KBM-7 (cell line): ENCODE measurements at regions not wholly inside any gene's neighbourhood (a gene's known extent, or its start where the extent isn't known, plus 50 kb on each side); places are given as distances from the start of the nearest gene placed in this dataset.

Source experiments
- DNase-seq: peaks from one replicate; pipeline ENCODE4 v3.0.0-alpha.2; 2015
- in situ Hi-C: fragments of 300-500 bp; cut with MboI; formaldehyde crosslinking; loops from 2 replicates; pipeline ENCODE4 v1.14.3; 2020; ENCODE audit warnings: low sequenced_read_pairs, low pct_unique_long_range_greater_than_20kb, mixed read lengths

DNA sequence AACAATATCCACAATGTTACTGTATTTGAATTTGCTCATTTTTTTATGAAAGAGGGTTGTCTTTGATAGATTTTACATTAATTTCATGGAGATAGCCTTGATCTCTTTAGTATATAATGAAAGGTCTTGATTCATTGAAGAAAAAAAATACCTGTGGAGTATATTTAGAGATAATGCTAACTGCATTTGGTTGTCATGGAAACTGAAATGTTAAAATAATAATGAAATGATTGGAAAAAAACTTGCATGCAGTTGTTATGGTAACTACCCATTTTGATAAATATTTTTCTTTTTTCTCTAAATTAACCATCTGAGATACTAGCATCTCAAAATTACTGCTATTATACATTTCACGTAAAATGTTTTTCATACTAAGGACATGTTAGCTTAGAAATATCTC lies 712.7 kb upstream of the FAM98A start:
- in situ Hi-C loops = no loop called here
- no peak for DNase-seq

DNA sequence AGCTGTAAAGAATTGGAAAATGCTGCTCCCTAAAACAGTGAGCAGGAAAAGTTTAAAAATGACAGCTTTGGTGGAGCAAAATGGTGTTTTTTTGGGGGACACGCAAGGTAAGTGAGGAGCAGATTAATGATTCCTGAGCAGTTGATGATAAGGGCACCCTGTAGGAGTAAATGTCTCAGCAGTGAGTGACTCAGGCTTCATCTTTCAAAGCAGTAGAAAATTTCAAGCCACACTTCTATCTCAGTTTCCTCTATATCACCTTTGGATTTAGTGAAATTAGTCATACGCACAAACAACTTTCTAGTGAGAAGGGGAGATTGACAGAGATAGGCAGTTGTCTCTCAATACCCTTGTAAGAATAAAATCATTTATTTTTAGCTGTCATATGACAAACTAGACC lies 709.0 kb upstream of the FAM98A start:
- DNase-seq = no peak
- in situ Hi-C loops = no loop called here

- no peak for DNase-seq
- in situ Hi-C loops = no loop called here
Measured at GRCh38 chr2:34307636-34308035, 708.5 kb upstream of the FAM98A start.

DNA sequence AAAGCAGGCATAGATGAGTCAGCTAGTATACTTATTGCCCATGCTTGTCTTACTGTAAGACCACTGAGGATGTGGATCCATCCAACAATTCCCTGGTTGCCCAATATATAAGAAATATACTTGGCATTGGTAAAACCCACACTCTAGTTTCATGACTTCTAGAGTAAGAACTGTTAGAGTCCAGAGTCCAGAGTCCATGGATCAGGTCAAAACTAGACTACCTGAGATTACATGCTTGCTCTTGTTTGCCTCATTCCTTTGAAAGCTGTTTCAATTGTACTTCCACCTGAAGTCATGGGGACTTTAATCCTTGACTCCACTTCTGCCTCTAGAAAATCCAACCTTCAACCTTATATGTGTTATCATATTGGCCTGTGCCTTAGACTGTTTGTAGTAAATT lies 707.6 kb upstream of the FAM98A start:
- DNase-seq = no peak
- in situ Hi-C loops = no loop called here

DNA sequence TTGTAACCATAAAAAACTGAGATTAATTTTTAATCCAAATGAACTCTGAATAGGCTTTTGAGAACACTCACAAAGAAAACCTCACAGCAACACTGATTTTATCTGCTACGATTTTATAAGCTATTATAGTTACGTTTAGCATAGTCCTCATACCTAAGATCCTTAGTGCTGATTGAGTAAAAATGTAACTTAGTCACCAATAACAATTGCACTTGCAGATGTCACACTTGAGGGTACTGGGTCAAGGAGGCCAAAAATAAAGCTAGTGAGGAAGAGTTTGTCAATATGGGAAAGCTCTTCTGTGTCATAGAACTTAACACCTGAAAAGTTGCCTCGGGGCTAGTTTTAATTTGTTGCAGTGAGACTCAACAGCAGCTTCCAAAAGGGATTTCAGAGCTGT lies 706.5 kb upstream of the FAM98A start:
- no peak for DNase-seq

DNA sequence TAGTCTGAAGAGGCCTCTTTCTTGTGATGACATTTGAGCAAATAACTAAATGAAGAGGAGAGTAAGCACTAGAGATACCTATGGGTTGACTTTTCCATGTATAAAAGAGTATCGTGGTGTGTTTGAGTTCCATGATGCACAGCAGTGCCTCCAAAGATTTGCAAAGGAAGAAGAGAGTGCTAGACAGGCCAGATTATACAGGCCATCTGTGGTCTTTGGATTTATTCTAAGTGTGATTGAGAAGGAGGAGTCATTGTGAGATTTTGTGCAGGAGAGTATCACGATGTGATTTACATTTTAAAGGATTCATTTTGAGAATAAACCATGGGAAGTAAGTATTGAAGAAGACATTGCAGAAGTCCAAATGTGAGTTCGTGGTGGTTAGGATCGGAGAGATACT lies 695.9 kb upstream of the FAM98A start:
- no peak for DNase-seq
- in situ Hi-C loops = no loop called here

More for the DNA sequence above, 706.5 kb upstream of the FAM98A start:
- in situ Hi-C loops = no loop called here

GRCh38 chr2:34291076-34291475 lies 692.0 kb upstream of the FAM98A start:
- in situ Hi-C loops = no loop called here
- no peak for DNase-seq

- no peak for DNase-seq
- in situ Hi-C loops = no loop called here
Measured at GRCh38 chr2:34288016-34288415, 688.9 kb upstream of the FAM98A start.

DNA sequence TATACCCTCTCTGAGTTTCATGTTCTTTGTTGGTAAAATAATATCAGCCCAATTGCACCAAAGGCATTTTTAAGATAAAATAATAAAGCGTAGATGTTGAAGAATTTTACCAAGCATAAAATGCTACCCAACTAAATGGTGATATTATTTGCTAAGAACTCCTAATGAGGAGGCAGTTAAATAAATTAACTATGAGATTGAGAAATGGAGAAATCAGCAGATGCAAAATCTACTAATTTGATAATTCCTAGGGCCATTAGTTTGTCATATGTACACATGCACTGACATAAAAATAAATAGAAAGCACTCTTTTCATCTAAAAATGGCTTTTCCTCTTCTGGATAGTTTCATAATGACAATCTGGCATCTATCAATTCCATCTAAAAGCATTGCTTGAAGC lies 681.5 kb upstream of the FAM98A start:
- no peak for DNase-seq
- in situ Hi-C loops = no loop called here

- no peak for DNase-seq
Measured at GRCh38 chr2:34266908-34267697, 668.0 kb upstream of the FAM98A start.

DNA sequence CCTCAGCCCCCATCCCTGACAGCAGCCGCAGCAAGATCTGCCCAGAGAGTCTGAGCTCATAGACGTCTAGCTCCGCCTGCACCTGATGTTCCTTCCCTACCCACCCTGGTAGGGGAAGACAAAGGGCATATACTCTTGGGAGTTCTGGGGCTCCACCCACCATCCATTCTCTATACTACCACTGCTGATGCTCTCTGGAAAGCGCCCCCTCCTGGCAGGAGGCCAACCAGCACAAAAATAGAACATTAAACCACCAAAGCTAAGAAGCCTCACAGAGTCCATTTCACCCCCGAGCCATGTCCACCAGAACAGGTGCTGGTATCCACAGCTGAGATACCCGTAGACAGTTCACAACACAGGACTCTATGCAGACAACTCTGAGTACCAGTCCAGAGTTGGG lies 662.6 kb upstream of the FAM98A start:
- DNase-seq = no peak
- in situ Hi-C loops = no loop called here

More at GRCh38 chr2:34266908-34267697, 668.0 kb upstream of the FAM98A start:
- in situ Hi-C loops = no loop called here

DNA sequence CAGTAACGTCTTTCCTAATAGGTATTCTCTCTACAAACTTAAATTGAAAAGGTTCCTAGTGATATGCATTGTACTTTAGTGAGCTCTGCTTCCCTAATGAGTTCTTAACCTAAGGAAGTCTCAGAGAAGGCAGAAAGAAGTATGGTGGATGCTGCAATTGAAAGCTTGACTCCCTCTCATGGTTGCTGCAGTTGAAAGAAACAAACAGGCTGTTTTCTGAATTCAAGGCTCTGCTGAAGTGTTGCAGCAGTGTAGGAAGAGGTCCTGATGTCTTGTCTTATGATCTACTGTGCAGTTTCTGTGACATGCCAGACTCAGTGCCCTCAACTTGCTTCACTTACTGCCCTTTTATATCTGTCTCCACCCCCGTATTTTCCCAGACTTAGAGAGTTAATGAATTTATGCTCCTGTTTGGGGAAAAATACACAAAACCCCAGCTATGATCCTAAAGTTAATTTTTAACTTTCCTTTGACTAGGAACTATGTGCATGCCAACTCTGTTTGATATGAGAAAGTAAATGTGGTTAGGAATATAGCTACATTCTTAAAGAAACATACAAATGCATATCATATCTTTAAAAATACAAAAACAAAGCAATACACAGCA lies 655.3 kb upstream of the FAM98A start:
- no peak for DNase-seq
- in situ Hi-C loops = no loop called here

DNA sequence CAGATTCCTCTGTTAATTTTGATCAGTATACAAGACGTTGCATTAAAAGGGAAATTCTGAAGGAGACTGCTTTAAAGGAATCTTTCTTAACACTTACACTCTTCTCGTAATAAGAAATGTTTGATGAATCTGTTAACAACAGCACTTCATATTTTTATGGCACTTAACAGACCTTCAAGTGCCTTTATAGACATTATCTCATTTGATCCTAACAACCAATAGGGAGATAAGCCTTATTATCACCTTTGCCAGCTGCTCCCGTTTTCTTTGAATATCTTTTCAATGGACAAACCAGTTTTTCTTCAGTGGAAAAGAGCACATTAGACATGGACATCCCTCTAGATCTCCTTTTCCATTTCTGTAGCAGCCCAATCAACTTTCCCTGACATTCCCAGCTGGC lies 653.0 kb upstream of the FAM98A start:
- in situ Hi-C loops = no loop called here

DNA sequence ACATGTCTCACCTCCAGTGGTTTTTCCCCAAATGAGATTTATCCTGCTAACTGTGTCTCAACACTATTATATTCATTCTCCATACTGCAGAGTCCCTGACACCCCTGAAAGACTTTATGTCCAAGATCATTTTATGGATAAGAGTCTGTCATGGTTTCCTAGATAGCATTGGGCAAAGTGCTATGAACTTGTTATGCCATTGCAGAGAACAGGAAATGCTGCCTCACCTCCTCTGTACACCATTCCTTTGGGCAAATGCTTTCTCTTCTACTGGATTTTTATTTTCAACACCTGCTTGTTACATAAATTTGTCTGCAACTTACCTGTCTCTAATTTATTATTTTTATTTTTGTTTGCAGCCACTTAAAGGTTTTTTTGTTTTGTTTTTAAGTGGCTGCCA lies 652.5 kb upstream of the FAM98A start:
- DNase-seq = no peak
- in situ Hi-C loops = no loop called here

More for the DNA sequence above, 653.0 kb upstream of the FAM98A start:
- DNase-seq = no peak

DNA sequence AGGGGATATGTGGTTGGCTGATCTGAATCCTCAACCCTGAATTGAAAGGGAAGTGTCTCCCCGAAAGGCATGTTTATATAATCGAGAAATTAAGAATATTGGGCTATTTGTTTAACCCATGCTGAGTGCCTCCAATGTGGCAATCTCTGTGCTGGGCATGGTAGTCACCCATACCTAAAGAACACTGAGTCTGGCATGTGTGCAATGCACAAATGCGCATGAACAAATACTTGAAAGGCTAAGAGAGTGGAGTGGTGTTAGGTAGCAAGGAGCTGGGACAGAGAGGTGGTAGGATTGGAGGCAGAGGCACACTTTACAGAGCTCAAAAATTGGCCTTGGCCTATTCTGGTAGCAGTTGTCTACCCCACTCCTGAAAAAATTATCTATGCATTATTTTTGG lies 645.1 kb upstream of the FAM98A start:
- no peak for DNase-seq
- in situ Hi-C loops = no loop called here

GRCh38 chr2:34242763-34243123 lies 643.6 kb upstream of the FAM98A start:
- in situ Hi-C loops = no loop called here
- DNase-seq = no peak

- in situ Hi-C loops = no loop called here
- DNase-seq = no peak
Measured at GRCh38 chr2:34241905-34242762, 643.0 kb upstream of the FAM98A start.

- DNase-seq = no peak
- in situ Hi-C loops = no loop called here
Measured at GRCh38 chr2:34239511-34239910, 640.4 kb upstream of the FAM98A start.

DNA sequence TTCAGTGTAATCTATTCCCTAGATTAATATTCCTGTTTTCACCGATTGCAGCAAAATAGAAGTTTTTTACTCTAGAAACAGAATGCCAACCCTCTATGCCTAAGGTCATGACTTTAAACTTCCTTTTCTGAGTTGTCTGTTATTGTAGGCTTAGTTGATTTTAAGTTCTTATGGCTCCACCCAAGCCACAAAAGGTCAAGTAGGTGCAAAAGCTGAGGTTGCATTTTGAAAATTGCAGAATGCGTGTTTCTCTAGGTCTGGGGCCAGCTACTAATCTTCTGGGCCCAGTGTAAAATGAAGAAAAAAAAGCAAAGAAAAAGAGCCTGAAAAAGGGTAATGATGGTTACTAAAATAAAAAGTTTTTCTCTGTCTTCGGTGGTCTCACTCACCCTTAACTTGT lies 635.7 kb upstream of the FAM98A start:
- in situ Hi-C loops = no loop called here
- no peak for DNase-seq

- DNase-seq = no peak
- in situ Hi-C loops = no loop called here
Measured at GRCh38 chr2:34229998-34230397, 630.9 kb upstream of the FAM98A start.
